ENCODE measurements at regions not wholly inside any gene's neighbourhood (a gene's known extent, or its start where the extent isn't known, plus 50 kb on each side); places are given as distances from the start of the nearest gene placed in this dataset.

- TF ChIP-seq CTCF (IDR thresholded peaks at IDR 0.05) (no peak), POLR2A (IDR thresholded peaks at IDR 0.05) (no peak)
Measured at GRCh38 chr2:164150604-164151003, 414.8 kb upstream of the FIGN start.

Measured in testis (tissue), 2 donors.